ENCODE measurements at regions not wholly inside any gene's neighbourhood (a gene's known extent, or its start where the extent isn't known, plus 50 kb on each side); places are given as distances from the start of the nearest gene placed in this dataset.
"Not testable (repeated sequence)": the region's sequence is repeated elsewhere in the genome, so short reads cannot be mapped to it uniquely, and the experiment has no call there.

DNA sequence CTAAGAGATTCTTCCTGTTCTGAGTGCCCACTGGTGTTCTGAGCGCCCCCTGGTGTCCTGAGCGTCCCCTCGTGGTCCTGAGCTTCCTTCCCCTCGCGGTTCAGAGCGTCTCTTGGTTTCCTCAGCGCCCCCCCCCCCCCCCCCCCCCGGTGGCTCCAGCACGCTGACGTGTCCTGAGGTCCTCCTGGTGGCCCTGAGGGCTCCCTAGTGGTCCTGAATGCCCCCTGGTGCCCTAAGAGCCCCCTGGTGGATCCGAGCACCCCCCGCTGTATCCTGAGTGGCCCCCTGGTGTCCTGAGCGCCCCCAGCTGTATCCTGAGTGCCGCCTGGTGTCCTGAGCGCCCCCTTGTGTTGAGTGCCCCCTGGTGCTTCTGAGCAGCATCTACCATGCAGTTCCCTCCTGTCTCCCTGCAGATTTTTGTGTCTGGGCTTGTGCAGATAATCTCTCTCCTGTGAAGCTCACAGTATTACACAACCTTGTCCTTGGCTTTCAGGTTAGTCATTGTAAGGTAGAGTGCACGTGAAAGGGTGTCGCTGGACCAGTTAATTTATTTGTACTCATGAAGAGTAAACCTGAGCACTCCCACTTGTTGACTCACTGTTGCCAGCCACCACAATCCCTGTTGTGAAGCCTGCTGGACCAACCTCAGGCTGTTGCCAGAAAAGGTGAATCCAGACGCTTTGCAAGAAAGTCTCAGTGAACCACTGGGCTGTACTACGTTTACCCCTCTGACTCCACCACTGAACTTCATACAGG, 1168.4 kb downstream of the TMEM121 start:
- no peak for DNase-seq (ENCODE audit: low read depth)
- no peak overlapping the region for H3K4me3 ChIP-seq (ENCODE audit: low read length)
- TF ChIP-seq, protein P1, sequence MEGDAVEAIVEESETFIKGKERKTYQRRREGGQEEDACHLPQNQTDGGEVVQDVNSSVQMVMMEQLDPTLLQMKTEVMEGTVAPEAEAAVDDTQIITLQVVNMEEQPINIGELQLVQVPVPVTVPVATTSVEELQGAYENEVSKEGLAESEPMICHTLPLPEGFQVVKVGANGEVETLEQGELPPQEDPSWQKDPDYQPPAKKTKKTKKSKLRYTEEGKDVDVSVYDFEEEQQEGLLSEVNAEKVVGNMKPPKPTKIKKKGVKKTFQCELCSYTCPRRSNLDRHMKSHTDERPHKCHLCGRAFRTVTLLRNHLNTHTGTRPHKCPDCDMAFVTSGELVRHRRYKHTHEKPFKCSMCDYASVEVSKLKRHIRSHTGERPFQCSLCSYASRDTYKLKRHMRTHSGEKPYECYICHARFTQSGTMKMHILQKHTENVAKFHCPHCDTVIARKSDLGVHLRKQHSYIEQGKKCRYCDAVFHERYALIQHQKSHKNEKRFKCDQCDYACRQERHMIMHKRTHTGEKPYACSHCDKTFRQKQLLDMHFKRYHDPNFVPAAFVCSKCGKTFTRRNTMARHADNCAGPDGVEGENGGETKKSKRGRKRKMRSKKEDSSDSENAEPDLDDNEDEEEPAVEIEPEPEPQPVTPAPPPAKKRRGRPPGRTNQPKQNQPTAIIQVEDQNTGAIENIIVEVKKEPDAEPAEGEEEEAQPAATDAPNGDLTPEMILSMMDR (conservative IDR thresholded peaks at IDR 0.05; ENCODE audit: low read length): no peak

DNA sequence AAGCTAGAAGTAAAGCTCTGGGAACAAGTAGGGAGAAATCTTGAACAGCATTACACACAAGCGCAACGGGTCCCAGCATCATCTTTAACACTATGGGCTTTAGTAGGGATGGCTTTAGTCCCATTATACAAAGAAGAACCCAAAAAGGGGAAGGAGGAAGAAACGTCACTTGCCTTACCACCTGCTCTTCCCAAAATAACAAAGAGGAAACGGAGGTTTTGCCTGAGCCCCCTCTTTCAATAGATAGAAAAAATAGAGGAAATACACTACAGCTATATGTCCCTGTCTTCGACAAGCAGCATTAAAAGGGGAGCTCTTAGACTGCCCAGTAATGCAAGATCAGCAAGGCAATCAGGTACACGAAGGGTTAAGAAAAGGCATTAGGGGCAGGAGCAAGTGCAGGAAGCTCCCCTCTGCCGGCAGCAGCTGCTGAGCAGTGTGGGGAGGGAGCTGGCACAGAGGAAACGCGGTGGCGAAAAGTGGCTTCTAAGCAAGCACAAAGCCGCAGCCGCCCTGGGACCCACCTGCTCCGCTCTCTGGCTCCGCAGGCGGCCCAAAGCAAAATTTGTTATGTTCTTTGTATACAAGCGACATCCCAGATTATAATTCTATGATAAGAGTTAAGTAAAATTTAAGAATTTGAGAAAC, 1172.4 kb downstream of the TMEM121 start:
- not testable (repeated sequence) for DNase-seq (ENCODE audit: low read depth)

DNA sequence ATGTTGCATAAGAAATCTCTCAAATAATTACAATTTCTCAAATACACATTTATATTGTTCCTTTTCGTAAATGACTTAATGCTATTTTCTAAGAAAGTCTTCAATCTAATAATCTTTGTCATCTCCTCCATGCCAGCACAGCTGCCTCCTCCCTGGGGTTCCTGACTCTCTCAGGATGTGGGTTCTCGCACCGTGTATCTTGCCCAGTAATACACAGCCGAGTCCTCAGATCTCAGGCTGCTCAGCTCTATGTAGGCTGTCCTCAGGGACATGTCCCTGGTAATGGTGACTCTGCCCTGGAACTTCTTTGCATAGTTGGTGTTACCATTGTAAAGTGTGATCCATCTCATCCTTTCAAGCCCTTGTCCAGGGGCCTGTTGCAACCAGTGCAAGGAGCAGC, 1177.3 kb downstream of the TMEM121 start:
- not testable (repeated sequence) for H3K4me3 ChIP-seq (ENCODE audit: low read length); DNase-seq (ENCODE audit: low read depth)

More for the DNA sequence above, 1172.4 kb downstream of the TMEM121 start:
- not testable (repeated sequence) for H3K4me3 ChIP-seq (ENCODE audit: low read length)

DNA sequence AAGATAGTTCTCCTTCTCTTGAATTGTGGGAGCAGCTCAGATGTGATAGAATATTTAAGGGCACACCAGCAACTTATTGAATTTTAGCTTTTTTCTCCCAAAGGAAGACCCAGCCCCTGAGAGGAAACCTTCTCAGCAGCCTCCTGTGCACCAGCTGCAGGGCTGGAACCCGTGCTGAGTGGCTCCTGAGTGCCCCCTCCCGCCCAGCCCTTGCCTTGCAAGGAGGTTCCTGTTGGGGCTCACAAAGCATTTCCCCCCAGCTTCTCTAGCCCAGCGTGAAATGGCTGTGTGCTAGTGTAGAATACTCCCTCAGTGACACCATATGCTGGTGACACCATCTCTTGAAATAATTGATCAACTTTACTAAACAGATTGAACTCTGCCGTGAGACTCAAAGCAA, 1180.1 kb downstream of the TMEM121 start:
- H3K4me3 ChIP-seq (ENCODE audit: low read length); DNase-seq (ENCODE audit: low read depth): not testable (repeated sequence)

DNA sequence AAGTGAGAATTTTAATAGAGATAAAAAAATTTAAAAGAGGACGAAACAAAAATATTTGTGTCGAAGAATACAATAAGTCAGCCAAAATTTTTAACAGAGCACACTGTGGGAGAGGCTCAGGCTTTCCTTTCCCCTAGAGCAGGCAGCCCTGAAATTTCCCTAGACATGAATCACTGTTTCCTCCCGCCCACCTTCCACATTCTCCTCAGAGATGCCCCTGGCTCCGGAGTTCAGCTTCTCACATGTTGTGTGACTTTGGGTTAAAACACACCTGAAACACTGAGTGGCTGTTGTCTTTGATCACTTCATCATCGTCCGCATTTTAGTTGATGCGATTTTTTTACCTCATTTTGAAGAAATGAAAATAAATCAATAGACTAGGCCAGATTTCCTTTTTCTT, 1183.8 kb downstream of the TMEM121 start:
- not testable (repeated sequence) for H3K4me3 ChIP-seq (ENCODE audit: low read length); DNase-seq (ENCODE audit: low read depth)

DNA sequence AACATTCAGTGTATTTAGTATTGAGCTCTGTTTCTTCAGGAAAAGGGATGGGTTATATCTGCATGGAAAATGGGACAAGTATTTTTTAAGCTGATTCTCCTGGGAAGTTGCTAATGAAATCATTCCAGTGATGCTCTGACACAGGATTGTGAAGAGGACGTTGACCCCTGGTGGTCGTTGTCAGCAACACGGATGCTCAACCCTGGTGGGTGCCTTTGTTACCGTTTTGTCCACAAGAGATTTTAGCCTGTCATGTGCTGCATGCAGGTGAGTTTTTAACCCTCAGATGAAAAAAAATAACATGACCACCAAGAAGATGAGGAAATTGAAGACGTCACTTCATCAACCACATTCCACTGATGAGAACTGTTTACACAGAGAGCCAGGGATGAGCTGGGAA, 1186.1 kb downstream of the TMEM121 start:
- not testable (repeated sequence) for DNase-seq (ENCODE audit: low read depth); H3K4me3 ChIP-seq (ENCODE audit: low read length)

DNA sequence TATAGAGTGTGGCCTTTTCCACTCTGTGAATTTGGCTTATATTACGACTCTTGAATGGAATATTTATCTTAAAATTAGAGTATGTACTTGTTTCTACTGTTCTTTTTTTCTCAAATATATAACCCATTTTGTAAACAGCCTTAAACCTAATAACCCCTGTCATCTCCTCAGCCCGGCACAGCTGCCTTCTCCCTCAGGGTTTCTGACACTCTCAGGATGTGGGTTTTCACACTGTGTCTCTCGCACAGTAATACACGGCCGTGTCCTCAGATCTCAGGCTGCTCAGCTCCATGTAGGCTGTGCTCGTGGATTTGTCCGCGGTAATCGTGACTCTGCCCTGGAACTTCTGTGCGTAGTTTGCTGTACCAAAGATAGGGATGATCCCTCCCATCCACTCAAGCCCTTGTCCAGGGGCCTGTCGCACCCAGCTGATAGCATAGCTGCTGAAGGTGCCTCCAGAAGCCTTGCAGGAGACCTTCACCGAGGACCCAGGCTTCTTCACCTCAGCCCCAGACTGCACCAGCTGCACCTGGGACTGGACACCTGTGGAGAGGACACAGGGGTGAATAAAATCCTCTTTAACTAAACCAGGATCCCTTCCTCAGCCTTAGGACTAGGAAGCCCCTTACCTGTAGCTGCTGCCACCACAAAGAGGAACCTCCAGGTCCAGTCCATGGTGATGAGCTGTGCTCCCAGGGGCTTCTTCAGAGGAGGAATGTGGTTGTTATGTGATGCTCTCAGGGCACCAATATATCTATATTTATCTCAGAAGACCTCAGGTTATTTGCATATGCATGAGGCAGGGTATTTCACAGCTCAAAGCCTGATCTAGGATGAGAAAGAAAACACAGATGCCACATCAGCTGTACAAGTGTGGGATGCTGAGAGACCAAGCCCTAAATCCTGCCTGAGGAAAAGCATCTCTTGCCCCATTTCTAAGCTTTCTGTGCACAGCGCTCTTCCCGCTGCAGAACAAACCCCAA, 1188.4 kb downstream of the TMEM121 start:
- not testable (repeated sequence) for H3K4me3 ChIP-seq (ENCODE audit: low read length); DNase-seq (ENCODE audit: low read depth)

DNA sequence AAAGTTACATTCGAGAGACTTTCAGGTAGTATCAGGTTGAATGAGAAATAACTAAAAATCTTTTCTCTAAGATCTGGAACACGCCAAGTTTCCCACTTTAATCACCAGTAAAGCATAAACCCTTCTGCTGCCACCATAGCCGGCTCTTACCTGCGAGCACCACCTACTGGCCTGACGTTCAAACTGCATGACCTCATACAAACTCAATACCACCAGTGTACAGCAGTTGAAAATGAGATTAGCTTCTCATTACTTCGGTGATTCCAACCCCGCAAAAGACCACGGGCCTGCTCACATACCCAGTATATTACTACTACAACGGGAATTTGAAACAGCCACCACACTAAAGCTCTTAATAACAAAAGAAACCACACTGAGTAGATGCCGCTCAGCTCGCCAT, 1191.2 kb downstream of the TMEM121 start:
- H3K4me3 ChIP-seq (ENCODE audit: low read length); DNase-seq (ENCODE audit: low read depth): not testable (repeated sequence)

DNA sequence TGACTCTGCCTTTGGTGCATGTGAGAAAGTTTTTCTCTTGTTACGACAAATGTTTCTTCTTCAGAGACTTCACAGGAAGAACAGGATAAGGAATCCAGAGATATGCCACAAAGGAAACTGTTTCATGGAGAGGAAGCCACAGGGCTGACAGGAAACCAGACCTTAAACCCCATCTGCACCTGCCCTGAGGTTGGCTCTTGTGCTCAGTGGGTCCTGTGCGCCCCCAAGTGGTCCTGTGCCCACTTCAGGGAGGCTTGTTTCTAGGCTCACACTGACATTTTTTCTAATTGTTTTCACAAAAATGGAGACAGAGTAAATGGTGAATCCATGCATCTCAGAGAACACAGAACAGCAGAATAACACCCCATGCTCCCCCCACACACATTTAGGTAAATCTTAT, 1193.5 kb downstream of the TMEM121 start:
- H3K4me3 ChIP-seq (ENCODE audit: low read length); DNase-seq (ENCODE audit: low read depth): not testable (repeated sequence)

DNA sequence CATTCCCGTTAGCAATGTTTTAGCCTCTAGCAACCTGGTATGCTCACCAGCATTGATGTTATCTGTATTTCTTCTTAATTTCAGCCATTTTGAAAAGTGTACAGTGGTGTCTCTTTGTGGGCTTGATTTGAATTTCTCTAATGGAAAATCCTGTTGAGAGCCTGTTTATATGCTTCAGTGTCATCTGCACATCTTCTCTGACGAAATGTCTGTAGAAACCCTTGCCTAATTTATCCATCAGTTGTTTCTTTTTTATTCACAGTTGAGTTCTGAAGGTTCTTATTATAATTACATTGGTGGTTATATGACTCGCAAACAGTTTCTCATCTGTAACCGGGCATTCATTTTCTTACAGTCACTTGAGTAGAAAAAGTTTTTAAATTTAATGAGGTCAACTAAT, 1195.5 kb downstream of the TMEM121 start:
- not testable (repeated sequence) for DNase-seq (ENCODE audit: low read depth); H3K4me3 ChIP-seq (ENCODE audit: low read length)

DNA sequence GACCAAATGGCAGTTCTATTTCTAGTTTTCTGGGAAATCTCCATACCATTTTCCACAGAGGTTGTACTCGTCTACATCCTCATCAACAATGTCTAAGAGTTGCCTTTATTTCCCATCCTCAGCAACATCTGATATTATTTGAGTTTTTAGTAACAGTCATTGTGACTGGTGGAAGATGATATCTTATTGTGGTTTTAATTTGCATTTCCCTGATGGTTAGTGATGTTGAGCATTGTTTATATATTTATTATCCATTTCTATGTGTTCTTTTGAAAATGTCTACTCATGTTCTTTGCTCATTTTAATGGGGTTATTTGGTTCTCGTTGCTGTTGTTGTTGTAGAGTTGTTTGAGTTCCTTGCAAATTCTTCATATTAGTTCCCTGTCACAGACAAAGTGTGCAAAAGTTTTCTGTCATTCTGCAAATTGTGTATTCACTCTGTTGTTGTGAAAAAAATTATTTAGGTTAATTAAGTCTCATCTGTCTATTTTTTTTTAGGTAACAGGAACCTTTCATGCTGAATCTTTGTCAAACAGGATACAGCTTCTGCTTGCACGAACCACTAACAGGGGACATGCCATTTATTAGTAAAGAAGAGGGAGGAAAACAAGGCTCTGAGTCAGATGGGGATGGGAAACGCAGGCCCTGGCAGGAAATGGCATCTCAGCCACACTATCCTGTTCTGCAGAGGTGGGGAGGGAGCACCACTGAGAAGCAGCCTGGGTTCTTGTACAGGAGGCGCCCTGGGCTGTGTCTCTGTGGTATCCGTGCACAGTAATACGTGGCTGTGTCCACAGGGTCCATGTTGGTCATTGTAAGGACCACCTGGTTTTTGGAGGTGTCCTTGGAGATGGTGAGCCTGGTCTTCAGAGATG, 1196.7 kb downstream of the TMEM121 start:
- DNase-seq (ENCODE audit: low read depth); H3K4me3 ChIP-seq (ENCODE audit: low read length): not testable (repeated sequence)

DNA sequence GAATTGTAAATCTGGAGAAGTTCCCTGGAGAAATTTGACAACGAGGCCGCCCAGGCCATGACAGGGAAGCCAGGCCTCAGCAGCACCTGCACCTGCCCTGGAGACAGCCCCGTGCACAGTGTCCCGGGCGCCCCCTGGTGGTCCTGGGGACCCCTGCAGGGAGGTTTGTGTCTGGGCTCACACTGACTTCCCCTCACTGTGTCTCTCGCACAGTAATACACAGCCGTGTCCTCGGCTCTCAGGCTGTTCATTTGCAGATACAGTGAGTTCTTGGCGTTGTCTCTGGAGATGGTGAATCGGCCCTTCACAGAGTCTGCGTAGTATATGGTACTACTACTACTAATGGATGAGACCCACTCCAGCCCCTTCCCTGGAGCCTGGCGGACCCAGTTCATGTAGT, 1201.6 kb downstream of the TMEM121 start:
- H3K4me3 ChIP-seq (ENCODE audit: low read length); DNase-seq (ENCODE audit: low read depth): not testable (repeated sequence)
